Rectal smooth muscle tissue (tissue), 1 donor: ENCODE measurements at regions not wholly inside any gene's neighbourhood (a gene's known extent, or its start where the extent isn't known, plus 50 kb on each side); places are given as distances from the start of the nearest gene placed in this dataset.

ENCODE experiments used
- H3K27ac ChIP-seq: one replicate; pipeline ENCODE4 v1.7.0; 2013; ENCODE audit warnings: low read depth, low read length, inconsistent platforms
- H3K27me3 ChIP-seq: one replicate; pipeline ENCODE4 v1.7.0; 2013; ENCODE audit warnings: low read length; ENCODE audit not compliant: control insufficient read depth, insufficient read depth
- H3K36me3 ChIP-seq: one replicate; pipeline ENCODE4 v1.7.0; 2013; ENCODE audit warnings: low read length; ENCODE audit not compliant: control insufficient read depth, insufficient read depth
- H3K4me1 ChIP-seq: one replicate; pipeline ENCODE4 v1.7.0; 2013; ENCODE audit warnings: low read length; ENCODE audit not compliant: control insufficient read depth, insufficient read depth
- H3K4me3 ChIP-seq: one replicate; pipeline ENCODE4 v1.7.0; 2013; ENCODE audit warnings: low read length
- H3K9ac ChIP-seq: one replicate; pipeline ENCODE4 v1.7.0; 2013; ENCODE audit warnings: low read length

DNA sequence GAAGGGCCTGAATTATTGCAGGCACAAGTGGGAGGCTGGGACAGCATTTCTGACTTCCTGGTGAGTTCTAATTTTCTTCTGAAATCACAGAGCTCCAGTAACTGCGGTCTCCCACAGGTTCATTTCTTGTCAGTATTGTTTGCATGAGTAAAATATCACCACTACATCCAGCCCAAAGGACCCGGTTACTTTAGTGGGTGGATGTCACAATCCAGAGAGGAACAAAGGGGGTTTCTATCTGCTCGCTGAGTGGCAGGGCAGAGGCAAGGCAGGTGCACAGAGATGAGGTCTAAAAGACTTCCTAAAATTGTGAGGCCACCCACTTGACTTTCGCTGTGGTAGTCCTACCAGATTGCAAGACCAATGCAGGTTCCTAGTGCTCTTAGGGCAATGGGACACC, 800.4 kb upstream of the ID2 start:
- H3K9ac ChIP-seq, result no peak overlapping the region
- no peaks in the 10 kb centered on the region for H3K27me3 ChIP-seq
- H3K36me3 ChIP-seq, result no peaks in the 10 kb centered on the region
- H3K27ac ChIP-seq, result no peak overlapping the region
- no peak overlapping the region for H3K4me3 ChIP-seq
- H3K4me1 ChIP-seq, result peaks cover 8% of the 10 kb centered on the region

DNA sequence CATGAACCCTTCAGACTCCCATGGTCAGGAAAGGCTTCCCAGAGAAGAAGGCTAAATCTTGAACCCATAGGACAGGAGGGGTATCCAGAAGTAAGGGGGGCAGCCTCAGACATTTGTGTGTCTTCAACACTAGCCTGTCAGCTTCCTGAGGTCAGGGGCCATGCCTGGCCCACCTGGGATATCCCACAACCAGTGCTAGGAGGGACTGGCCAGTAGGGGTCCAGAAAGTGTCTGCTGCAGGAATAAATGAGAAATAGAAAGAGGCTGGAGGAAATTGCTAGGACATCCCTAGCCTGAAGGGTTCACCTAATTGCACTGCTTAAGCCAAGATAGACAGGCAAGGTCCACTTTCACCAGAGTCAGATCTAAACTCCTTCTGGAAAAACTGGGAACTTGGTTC, 799.6 kb upstream of the ID2 start:
- Histone ChIP-seq H3K9ac (no peak overlapping the region), H3K36me3 (no peaks in the 10 kb centered on the region), H3K4me1 (peaks cover 8% of the 10 kb centered on the region), H3K27me3 (no peaks in the 10 kb centered on the region), H3K4me3 (no peak overlapping the region), H3K27ac (no peak overlapping the region)

DNA sequence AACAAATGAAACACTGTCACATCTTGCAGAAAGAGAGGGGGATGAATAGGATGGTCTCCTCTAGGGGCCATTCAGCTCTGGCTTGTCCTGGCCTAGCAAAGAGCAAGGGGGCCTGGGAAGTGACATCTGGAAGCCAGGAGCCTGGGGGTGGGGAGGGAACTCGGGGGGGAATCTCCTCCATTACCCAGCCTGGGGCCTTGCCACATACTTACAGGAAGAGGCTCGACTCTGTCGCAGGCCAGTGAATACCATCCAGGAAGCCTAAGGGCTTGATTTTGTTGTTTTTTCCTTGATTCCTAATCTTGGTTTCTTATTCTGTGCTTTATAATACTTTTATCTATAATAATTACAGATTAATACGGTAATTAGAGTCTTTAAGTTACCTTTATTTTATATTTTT, 797.5 kb upstream of the ID2 start:
- H3K27ac ChIP-seq, result no peak overlapping the region
- H3K4me1 ChIP-seq, result peaks cover 8% of the 10 kb centered on the region
- no peak overlapping the region for H3K4me3 ChIP-seq
- no peaks in the 10 kb centered on the region for H3K36me3 ChIP-seq
- H3K9ac ChIP-seq, result no peak overlapping the region
- no peaks in the 10 kb centered on the region for H3K27me3 ChIP-seq

GRCh38 chr2:7886666-7887065, 795.2 kb upstream of the ID2 start:
- no peaks in the 10 kb centered on the region for H3K4me1 ChIP-seq
- no peak overlapping the region for H3K27ac ChIP-seq
- H3K4me3 ChIP-seq, result no peak overlapping the region

GRCh38 chr2:7887441-7887840, 794.4 kb upstream of the ID2 start:
- H3K9ac ChIP-seq, result no peak overlapping the region
- no peaks in the 10 kb centered on the region for H3K4me1 ChIP-seq
- H3K27ac ChIP-seq, result no peak overlapping the region
- no peaks in the 10 kb centered on the region for H3K36me3 ChIP-seq
- no peaks in the 10 kb centered on the region for H3K27me3 ChIP-seq
- no peak overlapping the region for H3K4me3 ChIP-seq

More at GRCh38 chr2:7886666-7887065, 795.2 kb upstream of the ID2 start:
- H3K9ac ChIP-seq, result no peak overlapping the region
- no peaks in the 10 kb centered on the region for H3K36me3 ChIP-seq
- no peaks in the 10 kb centered on the region for H3K27me3 ChIP-seq

GRCh38 chr2:7888876-7889275, 793.0 kb upstream of the ID2 start:
- H3K4me3 ChIP-seq, result no peak overlapping the region
- no peaks in the 10 kb centered on the region for H3K4me1 ChIP-seq
- no peaks in the 10 kb centered on the region for H3K36me3 ChIP-seq
- no peak overlapping the region for H3K9ac ChIP-seq
- H3K27ac ChIP-seq, result no peak overlapping the region
- no peaks in the 10 kb centered on the region for H3K27me3 ChIP-seq

DNA sequence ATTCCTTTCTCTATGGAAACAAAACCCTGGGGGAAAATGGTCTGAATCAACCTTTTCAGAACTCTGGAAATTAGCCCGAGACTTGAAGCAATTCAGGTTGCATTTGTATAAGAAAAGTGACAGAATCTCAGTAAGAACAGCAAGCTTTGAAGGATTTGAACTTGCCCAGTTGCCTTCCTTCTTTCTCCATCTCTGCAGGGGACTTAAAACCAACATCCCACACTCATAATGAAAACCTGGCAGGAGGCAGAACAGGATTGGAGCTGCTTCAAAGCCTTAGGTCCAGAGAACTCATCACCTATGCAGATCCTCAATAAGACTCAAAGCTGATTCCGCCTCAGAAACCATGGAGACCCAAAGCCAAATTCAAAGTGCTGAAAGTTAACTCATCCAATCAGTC, 790.5 kb upstream of the ID2 start:
- H3K36me3 ChIP-seq, result no peaks in the 10 kb centered on the region
- H3K27me3 ChIP-seq, result no peaks in the 10 kb centered on the region
- H3K27ac ChIP-seq, result no peak overlapping the region
- no peak overlapping the region for H3K9ac ChIP-seq
- H3K4me1 ChIP-seq, result no peaks in the 10 kb centered on the region
- no peak overlapping the region for H3K4me3 ChIP-seq

- no peak overlapping the region for H3K9ac ChIP-seq
- H3K36me3 ChIP-seq, result no peaks in the 10 kb centered on the region
- no peak overlapping the region for H3K4me3 ChIP-seq
- H3K27ac ChIP-seq, result no peak overlapping the region
- no peaks in the 10 kb centered on the region for H3K27me3 ChIP-seq
- H3K4me1 ChIP-seq, result no peaks in the 10 kb centered on the region
Observed at GRCh38 chr2:7895289-7895688, 786.6 kb upstream of the ID2 start.

GRCh38 chr2:7896940-7897487, 784.8 kb upstream of the ID2 start:
- Histone ChIP-seq H3K4me3 (no peak overlapping the region), H3K27me3 (no peaks in the 10 kb centered on the region), H3K4me1 (no peaks in the 10 kb centered on the region)

DNA sequence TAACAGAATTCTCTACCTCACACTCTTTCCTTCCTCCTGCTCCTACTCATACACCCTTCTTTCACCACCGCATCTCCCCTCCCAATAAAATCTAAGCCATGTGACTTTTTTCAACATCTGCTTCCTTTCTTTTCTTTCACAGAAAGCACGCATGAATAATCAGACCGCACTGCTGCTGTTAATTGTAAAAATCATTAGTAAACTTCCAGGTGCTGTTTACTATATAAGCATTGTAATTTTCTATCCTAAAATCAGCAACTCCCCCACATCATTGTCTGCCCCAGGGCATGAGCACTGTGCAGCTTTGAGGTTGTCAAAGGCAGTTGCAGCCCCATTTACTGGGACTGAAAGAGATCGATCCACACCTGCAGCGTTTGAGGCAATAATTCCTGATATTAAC, 782.6 kb upstream of the ID2 start:
- no peaks in the 10 kb centered on the region for H3K4me1 ChIP-seq
- H3K27me3 ChIP-seq, result no peaks in the 10 kb centered on the region
- no peak overlapping the region for H3K4me3 ChIP-seq
- H3K36me3 ChIP-seq, result no peaks in the 10 kb centered on the region
- H3K9ac ChIP-seq, result no peak overlapping the region
- no peak overlapping the region for H3K27ac ChIP-seq

More at GRCh38 chr2:7896940-7897487, 784.8 kb upstream of the ID2 start:
- Histone ChIP-seq H3K9ac (no peak overlapping the region), H3K36me3 (no peaks in the 10 kb centered on the region), H3K27ac (no peak overlapping the region)

- no peak overlapping the region for H3K9ac ChIP-seq
- H3K36me3 ChIP-seq, result no peaks in the 10 kb centered on the region
- H3K27ac ChIP-seq, result no peak overlapping the region
- H3K4me1 ChIP-seq, result no peaks in the 10 kb centered on the region
- no peak overlapping the region for H3K4me3 ChIP-seq
- no peaks in the 10 kb centered on the region for H3K27me3 ChIP-seq
Observed at GRCh38 chr2:7899923-7900322, 781.9 kb upstream of the ID2 start.

DNA sequence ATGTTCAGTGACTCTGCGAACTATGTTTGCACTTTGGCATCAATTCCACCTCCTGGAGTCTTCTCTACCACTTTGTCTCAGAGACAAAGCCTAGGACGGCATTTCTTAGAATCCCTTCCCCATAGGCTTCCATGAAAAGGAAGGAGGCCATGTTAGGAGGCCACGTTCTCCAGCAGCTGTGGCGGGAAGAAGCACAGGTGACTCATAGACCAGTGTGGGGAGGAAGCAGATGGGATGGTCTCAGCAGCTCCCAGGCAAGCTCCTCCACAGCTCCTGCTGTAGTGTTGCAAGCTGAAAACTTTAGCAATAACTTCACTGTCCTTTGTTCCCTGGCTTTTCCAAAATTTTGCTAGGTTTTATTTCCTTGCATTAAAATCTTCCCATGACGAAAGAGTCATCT, 781.3 kb upstream of the ID2 start:
- H3K9ac ChIP-seq, result no peak overlapping the region
- H3K27ac ChIP-seq, result no peak overlapping the region
- H3K4me3 ChIP-seq, result no peak overlapping the region
- no peaks in the 10 kb centered on the region for H3K27me3 ChIP-seq
- H3K4me1 ChIP-seq, result no peaks in the 10 kb centered on the region
- H3K36me3 ChIP-seq, result no peaks in the 10 kb centered on the region

GRCh38 chr2:7902251-7902765, 779.5 kb upstream of the ID2 start:
- H3K4me1 ChIP-seq, result no peaks in the 10 kb centered on the region
- no peak overlapping the region for H3K4me3 ChIP-seq
- no peak overlapping the region for H3K27ac ChIP-seq
- H3K36me3 ChIP-seq, result no peaks in the 10 kb centered on the region
- no peaks in the 10 kb centered on the region for H3K27me3 ChIP-seq
- H3K9ac ChIP-seq, result no peak overlapping the region
